Panc1 (cell line): ENCODE measurements at regions not wholly inside any gene's neighbourhood (a gene's known extent, or its start where the extent isn't known, plus 50 kb on each side); places are given as distances from the start of the nearest gene placed in this dataset.

Source experiments
- ATAC-seq: fragments of 200-7000 bp; cut with Tn5 transposase; 2 replicates; pipeline ENCODE4 v1.9.1; 2020; ENCODE audit warnings: mild to moderate bottlenecking, moderate library complexity
- BruUV-seq: library from RNA; stranded (reverse); fragments of 400-500 nt; replicated peaks from 2 replicates; lab custom pipeline; 2021; lab: Mats Ljungman, UMichigan
- CTCF ChIA-PET: fragments of 300-600 bp; sonication (Branson Sonifier 250); formaldehyde crosslinking; loops from one replicate; lab custom pipeline; 2022; ENCODE audit warnings: antibody characterized with exemption; lab: Charles Lee
- POLR2A ChIA-PET: fragments of 300-600 bp; sonication (Branson Sonifier 250); formaldehyde crosslinking; loops from one replicate; lab custom pipeline; 2022; ENCODE audit warnings: antibody characterized with exemption; lab: Charles Lee
- DNase-seq: peaks from one replicate; pipeline ENCODE4 v3.0.0-alpha.2; 2010; ENCODE audit warnings: low read depth, low spot score
- H3K27ac ChIP-seq: 2 replicates; pipeline ENCODE4 v1.5.1; 2011; ENCODE audit warnings: mild to moderate bottlenecking, low read length, inconsistent platforms
- H3K27me3 ChIP-seq: fragments of 200-500 bp; sonication (Bioruptor generic); 2 replicates; pipeline ENCODE4 v1.6.0; 2014; ENCODE audit warnings: low read length, inconsistent platforms; ENCODE audit not compliant: control insufficient read depth, insufficient read depth
- H3K36me3 ChIP-seq: fragments of 200-500 bp; sonication (Bioruptor generic); 2 replicates; pipeline ENCODE4 v1.5.1; 2014; ENCODE audit warnings: inconsistent platforms, mild to moderate bottlenecking, low read length, moderate library complexity; ENCODE audit not compliant: control insufficient read depth, insufficient read depth
- H3K4me1 ChIP-seq: 2 replicates; pipeline ENCODE4 v1.5.1; 2011; ENCODE audit warnings: inconsistent platforms, mild to moderate bottlenecking, low read length, moderate library complexity; ENCODE audit not compliant: control insufficient read depth, insufficient read depth
- H3K4me3 ChIP-seq, 2 experiments: 2 replicates each; pipeline ENCODE4 v1.5.1; 2011 to 2012; ENCODE audit warnings: low read depth in 2 of 2, low read length in 2 of 2, mild to moderate bottlenecking in 2 of 2, inconsistent platforms in 1 of 2, moderate library complexity in 1 of 2
- H3K9me3 ChIP-seq: fragments of 200-500 bp; sonication (Bioruptor generic); 2 replicates; pipeline ENCODE4 v1.5.1; 2014; ENCODE audit warnings: low read depth, mild to moderate bottlenecking, inconsistent platforms, low read length, moderate library complexity; ENCODE audit not compliant: control insufficient read depth, insufficient read depth
- CTCF ChIP-seq: fragments of 450-650 bp; IDR thresholded peaks from 2 replicates; pipeline ENCODE4 v1.5.1; 2017; ENCODE audit warnings: mild to moderate bottlenecking
- POLR2AphosphoS5 ChIP-seq: IDR thresholded peaks from 2 replicates; pipeline ENCODE4 v1.6.1; 2012; ENCODE audit warnings: mild to moderate bottlenecking, low read depth, low read length, moderate library complexity
- REST ChIP-seq, 2 experiments: IDR thresholded peaks; 2 replicates each; pipeline ENCODE4 v1.6.1; 2011 to 2012; ENCODE audit warnings: low read depth in 2 of 2, control low read depth in 1 of 2, low read length in 1 of 2, mild to moderate bottlenecking in 1 of 2, moderate library complexity in 1 of 2; ENCODE audit not compliant: insufficient read depth in 1 of 2
- SIN3A ChIP-seq: IDR thresholded peaks from 2 replicates; pipeline ENCODE4 v1.6.1; 2012; ENCODE audit warnings: low read depth, mild to moderate bottlenecking, low read length, moderate library complexity, borderline replicate concordance; ENCODE audit not compliant: insufficient read depth
- TCF7L2 ChIP-seq: IDR thresholded peaks from 2 replicates; pipeline ENCODE4 v1.6.1; 2011; ENCODE audit warnings: mild to moderate bottlenecking, low read depth, low read length, inconsistent platforms
- in situ Hi-C: cut with HindIII; loops from 2 replicates; pipeline ENCODE4 v1.10.0; 2016; ENCODE audit warnings: low sequenced_read_pairs, low pct_unique_long_range_greater_than_20kb
- intact Hi-C: fragments of 100-400 bp; cut with micrococcal nuclease; formaldehyde crosslinking; loops from one replicate; pipeline ENCODE4 v1.10.0; 2022; ENCODE audit not compliant: unreplicated experiment

- Histone ChIP-seq H3K4me3 (no peak overlapping the region), H3K27me3 (peaks cover 6% of the 10 kb centered on the region), H3K4me1 (no peaks in the 10 kb centered on the region), H3K9me3 (no peaks in the 10 kb centered on the region), H3K27ac (no peak overlapping the region), H3K36me3 (no peaks in the 10 kb centered on the region)
- intact Hi-C loops = no loop called here
- ChIA-PET CTCF (no interaction called here), POLR2A (no interaction called here)
- TF ChIP-seq CTCF = no peak
- TF ChIP-seq POLR2AphosphoS5 = no peak
- no peak for TF ChIP-seq TCF7L2
- no peak for TF ChIP-seq REST (IDR thresholded peaks at IDR 0.05; ENCODE audit: insufficient read depth in 1 of 2, low read depth in 2 of 2, low read length in 1 of 2)
- no peak for TF ChIP-seq SIN3A
- no peak for DNase-seq
- ATAC-seq = no peak
- in situ Hi-C loops = no loop called here
- no TSS peak for BruUV-seq
These were observed 405.7 kb upstream of the POU3F1 start for GRCh38 chr1:38452246-38452645.

- TF ChIP-seq POLR2AphosphoS5 = no peak
- no peak for TF ChIP-seq SIN3A
- intact Hi-C loops = no loop called here
- DNase-seq (no peak), ATAC-seq (no peak)
- no peaks in the 10 kb centered on the region for H3K9me3 ChIP-seq
- in situ Hi-C loops = no loop called here
- ChIA-PET POLR2A (no interaction called here), CTCF (interaction anchor here (0.6 kb wide), 1 partner anchor 45 kb away, joined by 3 read pairs; no protein-coding TSS in a partner anchor)
- H3K27ac ChIP-seq = no peak overlapping the region
- no peak overlapping the region for H3K4me3 ChIP-seq
- no peaks in the 10 kb centered on the region for H3K36me3 ChIP-seq
- H3K27me3 ChIP-seq = peaks cover 4% of the 10 kb centered on the region
- no TSS peak for BruUV-seq
- no peaks in the 10 kb centered on the region for H3K4me1 ChIP-seq
These were observed 405.0 kb upstream of the POU3F1 start for GRCh38 chr1:38451541-38451993.

GRCh38 chr1:38448893-38449292 is 402.3 kb upstream of the POU3F1 start:
- no peaks in the 10 kb centered on the region for H3K4me1 ChIP-seq
- intact Hi-C loops (no loop called here), in situ Hi-C loops (no loop called here)
- POLR2A ChIA-PET = no interaction called here
- peaks cover 8% of the 10 kb centered on the region for H3K27me3 ChIP-seq
- CTCF ChIA-PET = no interaction called here
- ATAC-seq = no peak
- DNase-seq = no peak
- TF ChIP-seq REST (IDR thresholded peaks at IDR 0.05; ENCODE audit: insufficient read depth in 1 of 2, low read depth in 2 of 2, low read length in 1 of 2) (no peak), TCF7L2 (no peak)
- no peaks in the 10 kb centered on the region for H3K9me3 ChIP-seq
- H3K27ac ChIP-seq = no peak overlapping the region
- no peak overlapping the region for H3K4me3 ChIP-seq
- BruUV-seq = no TSS peak
- no peaks in the 10 kb centered on the region for H3K36me3 ChIP-seq
